GM19025 (cell line): ENCODE measurements at regions not wholly inside any gene's neighbourhood (a gene's known extent, or its start where the extent isn't known, plus 50 kb on each side); places are given as distances from the start of the nearest gene placed in this dataset.
"Not testable (repeated sequence)": the region's sequence is repeated elsewhere in the genome, so short reads cannot be mapped to it uniquely, and the experiment has no call there.

Source experiments
- ATAC-seq: cut with Tn5 transposase; IDR thresholded peaks from one replicate; pipeline ENCODE4 v1.9.1; 2021; ENCODE audit warnings: mild to moderate bottlenecking, low read depth, moderate library complexity; ENCODE audit not compliant: unreplicated experiment

- ATAC-seq = no peak
Measured at GRCh38 chr3:177354466-177354865, 157.2 kb upstream of the TBL1XR1 start.

GRCh38 chr3:177356113-177356512 is 158.8 kb upstream of the TBL1XR1 start:
- no peak for ATAC-seq

GRCh38 chr3:177356952-177357351 is 159.7 kb upstream of the TBL1XR1 start:
- no peak for ATAC-seq

GRCh38 chr3:177357352-177358090 is 160.2 kb upstream of the TBL1XR1 start:
- ATAC-seq = no peak

- peak; percentile 50 for ATAC-seq
Measured at GRCh38 chr3:177358091-177358976, 161.1 kb upstream of the TBL1XR1 start.

- ATAC-seq = no peak
Measured at GRCh38 chr3:177358977-177359592, 161.8 kb upstream of the TBL1XR1 start.

GRCh38 chr3:177359593-177360357 is 162.5 kb upstream of the TBL1XR1 start:
- ATAC-seq = peak; percentile 68

- ATAC-seq = no peak
Measured at GRCh38 chr3:177361081-177361938, 164.0 kb upstream of the TBL1XR1 start.

- ATAC-seq = no peak
Measured at GRCh38 chr3:177362626-177363025, 165.3 kb upstream of the TBL1XR1 start.

GRCh38 chr3:177364236-177364635 is 167.0 kb upstream of the TBL1XR1 start:
- ATAC-seq = no peak

GRCh38 chr3:177365294-177365693 is 168.0 kb upstream of the TBL1XR1 start:
- not testable (repeated sequence) for ATAC-seq

- no peak for ATAC-seq
Measured at GRCh38 chr3:177367788-177368187, 170.5 kb upstream of the TBL1XR1 start.

- ATAC-seq = no peak
Measured at GRCh38 chr3:177370246-177370822, 173.1 kb upstream of the TBL1XR1 start.

- ATAC-seq = no peak
Measured at GRCh38 chr3:177371146-177371545, 173.9 kb upstream of the TBL1XR1 start.

GRCh38 chr3:177371888-177372287 is 174.6 kb upstream of the TBL1XR1 start:
- ATAC-seq = no peak

- no peak for ATAC-seq
Measured at GRCh38 chr3:177374323-177374722, 177.0 kb upstream of the TBL1XR1 start.

GRCh38 chr3:177375316-177375715 is 178.0 kb upstream of the TBL1XR1 start:
- no peak for ATAC-seq

GRCh38 chr3:177377166-177377565 is 179.9 kb upstream of the TBL1XR1 start:
- no peak for ATAC-seq

GRCh38 chr3:177378168-177378567 is 180.9 kb upstream of the TBL1XR1 start:
- ATAC-seq = peak; percentile 72
